ENCODE measurements at regions not wholly inside any gene's neighbourhood (a gene's known extent, or its start where the extent isn't known, plus 50 kb on each side); places are given as distances from the start of the nearest gene placed in this dataset.

DNA sequence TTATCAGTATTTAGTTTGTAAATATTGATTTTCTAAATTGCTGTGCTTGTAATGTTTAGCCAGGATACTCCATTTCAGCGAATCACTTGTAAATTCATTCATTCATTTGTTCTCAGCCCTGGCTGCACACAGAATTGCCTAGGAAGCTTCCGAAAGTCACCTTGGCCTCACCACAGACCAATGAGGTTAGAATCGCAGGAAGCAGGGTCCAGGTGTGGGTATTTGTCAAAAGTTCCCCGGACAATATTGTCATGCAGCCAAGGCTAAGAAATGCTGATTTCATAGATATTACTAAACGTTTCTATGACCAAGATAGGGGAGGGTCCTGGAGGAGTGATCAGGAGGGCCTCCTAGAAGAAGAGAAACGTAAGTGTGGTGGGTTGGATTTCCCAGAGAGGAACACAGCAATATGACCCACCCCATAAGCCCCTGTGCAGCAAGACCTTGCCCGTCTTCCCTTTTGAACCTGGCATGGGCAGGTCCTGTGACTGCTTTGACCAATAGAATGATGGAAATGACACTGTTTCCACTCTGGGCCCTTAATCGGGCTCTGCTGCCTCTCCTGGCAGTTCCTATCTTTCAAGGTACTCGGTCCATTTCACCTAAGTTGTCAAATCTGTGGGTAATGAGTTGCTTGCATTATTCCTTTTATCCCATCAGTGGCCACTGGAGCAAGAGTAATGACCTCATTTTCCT is 238.7 kb downstream of the FOXL1 start:
- Histone ChIP-seq H3K9ac (ENCODE audit: insufficient read length, low read depth) (no peak overlapping the region), H3K9me3 (ENCODE audit: insufficient read depth, low read length) (no peaks in the 10 kb centered on the region), H3K4me1 (ENCODE audit: insufficient read depth, insufficient read length) (peaks cover 2% of the 10 kb centered on the region), H3K4me3 (ENCODE audit: insufficient read length, low read depth) (no peak overlapping the region), H3K27me3 (ENCODE audit: insufficient read depth, insufficient read length) (peaks cover 52% of the 10 kb centered on the region), H3K36me3 (ENCODE audit: insufficient read depth, insufficient read length, low read length) (no peaks in the 10 kb centered on the region)
- TF ChIP-seq SUZ12 (IDR thresholded peaks at IDR 0.05; ENCODE audit: extremely low read depth, insufficient read depth, insufficient read length) (no peak), YY1 (IDR thresholded peaks at IDR 0.05; ENCODE audit: insufficient read depth, insufficient read length) (no peak), ZNF274 (IDR thresholded peaks at IDR 0.05; ENCODE audit: low read depth, low read length) (no peak)
- DNase-seq (ENCODE audit: low read depth, low spot score), result no peak

DNA sequence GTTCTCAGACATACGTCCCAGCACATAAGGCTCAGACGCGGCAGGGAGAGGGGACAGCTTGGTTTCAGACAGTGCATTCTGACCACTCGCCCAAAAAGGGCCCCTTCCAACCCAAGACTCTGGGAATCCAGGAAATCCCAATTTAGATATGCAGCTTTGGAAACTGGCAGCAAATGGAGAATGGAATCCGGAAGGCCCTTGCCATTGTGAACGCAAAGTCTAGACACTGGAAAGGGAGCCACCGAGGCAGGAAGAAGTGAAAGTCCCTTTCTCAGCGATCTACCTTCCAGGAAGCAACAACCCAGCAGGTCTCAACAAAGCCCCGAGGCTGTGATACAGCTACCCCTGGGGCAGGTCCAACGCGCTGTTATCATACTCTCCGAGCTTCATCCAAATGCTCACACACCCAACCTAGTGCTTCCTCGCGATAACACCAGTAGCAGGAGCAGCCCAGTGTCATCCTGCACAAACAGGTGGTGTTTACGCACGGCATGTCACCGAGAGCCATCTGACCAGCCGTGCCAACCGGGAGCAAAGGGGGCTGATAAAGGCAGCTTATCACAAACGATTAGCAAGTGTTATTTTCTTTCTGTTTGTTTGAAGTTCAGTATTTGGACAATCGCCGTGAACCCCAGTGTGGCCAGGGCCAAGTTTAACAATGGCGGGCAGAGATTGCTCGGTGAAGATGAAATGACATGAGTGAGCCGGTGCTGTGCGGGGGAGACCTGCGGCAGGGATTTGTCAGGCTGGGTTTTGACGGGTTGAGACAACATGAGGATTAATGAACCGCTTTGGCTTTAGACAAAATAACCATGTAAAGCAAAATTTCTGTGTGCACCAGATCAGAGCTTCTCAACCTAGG is 240.6 kb downstream of the FOXL1 start:
- H3K4me1 ChIP-seq (ENCODE audit: insufficient read depth, insufficient read length), result peaks cover 2% of the 10 kb centered on the region
- peaks cover 48% of the 10 kb centered on the region for H3K27me3 ChIP-seq (ENCODE audit: insufficient read depth, insufficient read length)
- no peak for DNase-seq (ENCODE audit: low read depth, low spot score)

DNA sequence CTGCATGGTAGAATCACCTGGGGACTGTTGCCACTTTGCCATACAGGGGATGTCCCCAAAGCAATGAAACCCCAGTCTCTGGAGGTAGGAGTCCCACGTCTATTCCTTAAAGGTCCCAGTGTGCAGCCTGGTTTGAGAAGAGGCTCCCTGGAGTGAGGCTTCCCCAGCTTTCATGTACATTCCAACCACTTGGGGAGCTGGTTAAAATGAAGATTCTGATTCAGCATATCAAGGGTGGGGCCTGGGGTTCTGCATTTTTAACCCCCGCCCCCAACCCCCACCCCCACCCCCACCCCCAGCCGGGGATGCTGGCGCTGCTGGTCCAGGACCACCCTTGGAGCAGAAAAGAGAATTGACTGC is 241.2 kb downstream of the FOXL1 start:
- TF ChIP-seq ZNF274 (IDR thresholded peaks at IDR 0.05; ENCODE audit: low read depth, low read length) (no peak), SUZ12 (IDR thresholded peaks at IDR 0.05; ENCODE audit: extremely low read depth, insufficient read depth, insufficient read length) (no peak), YY1 (IDR thresholded peaks at IDR 0.05; ENCODE audit: insufficient read depth, insufficient read length) (no peak)
- H3K36me3 ChIP-seq (ENCODE audit: insufficient read depth, insufficient read length, low read length), result no peaks in the 10 kb centered on the region
- peaks cover 44% of the 10 kb centered on the region for H3K27me3 ChIP-seq (ENCODE audit: insufficient read depth, insufficient read length)
- H3K9me3 ChIP-seq (ENCODE audit: insufficient read depth, low read length), result no peaks in the 10 kb centered on the region
- no peak for DNase-seq (ENCODE audit: low read depth, low spot score)
- H3K9ac ChIP-seq (ENCODE audit: insufficient read length, low read depth), result no peak overlapping the region
- H3K4me3 ChIP-seq (ENCODE audit: insufficient read length, low read depth), result no peak overlapping the region
- H3K4me1 ChIP-seq (ENCODE audit: insufficient read depth, insufficient read length), result peaks cover 2% of the 10 kb centered on the region

More for the DNA sequence above, 240.6 kb downstream of the FOXL1 start:
- TF ChIP-seq SUZ12 (IDR thresholded peaks at IDR 0.05; ENCODE audit: extremely low read depth, insufficient read depth, insufficient read length) (no peak), ZNF274 (IDR thresholded peaks at IDR 0.05; ENCODE audit: low read depth, low read length) (no peak), YY1 (IDR thresholded peaks at IDR 0.05; ENCODE audit: insufficient read depth, insufficient read length) (no peak)
- no peaks in the 10 kb centered on the region for H3K9me3 ChIP-seq (ENCODE audit: insufficient read depth, low read length)
- H3K36me3 ChIP-seq (ENCODE audit: insufficient read depth, insufficient read length, low read length), result no peaks in the 10 kb centered on the region
- no peak overlapping the region for H3K4me3 ChIP-seq (ENCODE audit: insufficient read length, low read depth)
- H3K9ac ChIP-seq (ENCODE audit: insufficient read length, low read depth), result no peak overlapping the region

DNA sequence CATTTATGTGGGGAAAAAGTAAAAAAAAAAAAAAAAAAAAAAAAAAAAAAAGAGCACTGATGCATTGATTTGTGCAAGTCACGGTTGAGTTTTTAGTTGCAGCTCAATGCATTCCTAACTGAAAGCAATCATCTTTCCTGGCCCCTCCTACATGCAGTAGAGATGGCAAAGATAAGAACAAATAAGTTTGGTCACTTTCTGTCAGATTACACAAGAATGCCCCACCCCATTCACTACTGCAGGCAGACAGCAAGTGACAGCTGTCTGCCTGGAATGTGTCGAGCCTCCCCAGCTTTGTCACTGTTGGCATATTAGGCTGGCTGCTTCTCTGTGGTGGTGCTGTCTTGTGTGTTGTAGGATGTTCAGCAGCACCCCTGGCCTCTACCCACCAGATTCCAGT is 243.5 kb downstream of the FOXL1 start:
- Histone ChIP-seq H3K4me1 (ENCODE audit: insufficient read depth, insufficient read length) (peaks cover 2% of the 10 kb centered on the region), H3K4me3 (ENCODE audit: insufficient read length, low read depth) (no peak overlapping the region), H3K9ac (ENCODE audit: insufficient read length, low read depth) (no peak overlapping the region), H3K9me3 (ENCODE audit: insufficient read depth, low read length) (no peaks in the 10 kb centered on the region), H3K27me3 (ENCODE audit: insufficient read depth, insufficient read length) (peaks cover 48% of the 10 kb centered on the region), H3K36me3 (ENCODE audit: insufficient read depth, insufficient read length, low read length) (no peaks in the 10 kb centered on the region)
- TF ChIP-seq YY1 (IDR thresholded peaks at IDR 0.05; ENCODE audit: insufficient read depth, insufficient read length), result no peak
- no peak for TF ChIP-seq ZNF274 (IDR thresholded peaks at IDR 0.05; ENCODE audit: low read depth, low read length)
- no peak for TF ChIP-seq SUZ12 (IDR thresholded peaks at IDR 0.05; ENCODE audit: extremely low read depth, insufficient read depth, insufficient read length)
- no peak for DNase-seq (ENCODE audit: low read depth, low spot score)

DNA sequence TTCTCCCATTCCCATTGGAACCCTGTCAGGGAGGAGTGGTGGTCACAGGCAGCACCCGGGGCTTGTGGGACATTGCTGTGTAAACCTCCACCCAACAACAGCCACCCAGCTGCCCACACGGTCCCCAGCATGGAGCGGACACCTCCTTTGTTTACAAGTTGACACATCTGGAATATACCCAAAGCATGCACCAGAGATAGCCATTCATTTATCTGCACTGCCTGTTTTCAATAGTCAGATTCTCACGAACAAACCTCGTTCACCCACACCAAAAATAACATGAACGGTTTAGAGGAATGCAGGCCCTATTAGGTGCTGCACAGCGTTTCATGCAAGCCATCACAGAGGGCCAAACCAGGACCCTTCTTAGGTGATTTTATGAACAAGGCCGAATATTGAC is 244.8 kb downstream of the FOXL1 start:
- TF ChIP-seq ZNF274 (IDR thresholded peaks at IDR 0.05; ENCODE audit: low read depth, low read length), result no peak
- TF ChIP-seq SUZ12 (IDR thresholded peaks at IDR 0.05; ENCODE audit: extremely low read depth, insufficient read depth, insufficient read length), result no peak
- no peak for TF ChIP-seq YY1 (IDR thresholded peaks at IDR 0.05; ENCODE audit: insufficient read depth, insufficient read length)
- no peak for DNase-seq (ENCODE audit: low read depth, low spot score)
- Histone ChIP-seq H3K4me1 (ENCODE audit: insufficient read depth, insufficient read length) (peaks cover 9% of the 10 kb centered on the region), H3K36me3 (ENCODE audit: insufficient read depth, insufficient read length, low read length) (no peaks in the 10 kb centered on the region), H3K27me3 (ENCODE audit: insufficient read depth, insufficient read length) (peaks cover 49% of the 10 kb centered on the region), H3K9me3 (ENCODE audit: insufficient read depth, low read length) (no peaks in the 10 kb centered on the region), H3K9ac (ENCODE audit: insufficient read length, low read depth) (no peak overlapping the region), H3K4me3 (ENCODE audit: insufficient read length, low read depth) (no peak overlapping the region)

DNA sequence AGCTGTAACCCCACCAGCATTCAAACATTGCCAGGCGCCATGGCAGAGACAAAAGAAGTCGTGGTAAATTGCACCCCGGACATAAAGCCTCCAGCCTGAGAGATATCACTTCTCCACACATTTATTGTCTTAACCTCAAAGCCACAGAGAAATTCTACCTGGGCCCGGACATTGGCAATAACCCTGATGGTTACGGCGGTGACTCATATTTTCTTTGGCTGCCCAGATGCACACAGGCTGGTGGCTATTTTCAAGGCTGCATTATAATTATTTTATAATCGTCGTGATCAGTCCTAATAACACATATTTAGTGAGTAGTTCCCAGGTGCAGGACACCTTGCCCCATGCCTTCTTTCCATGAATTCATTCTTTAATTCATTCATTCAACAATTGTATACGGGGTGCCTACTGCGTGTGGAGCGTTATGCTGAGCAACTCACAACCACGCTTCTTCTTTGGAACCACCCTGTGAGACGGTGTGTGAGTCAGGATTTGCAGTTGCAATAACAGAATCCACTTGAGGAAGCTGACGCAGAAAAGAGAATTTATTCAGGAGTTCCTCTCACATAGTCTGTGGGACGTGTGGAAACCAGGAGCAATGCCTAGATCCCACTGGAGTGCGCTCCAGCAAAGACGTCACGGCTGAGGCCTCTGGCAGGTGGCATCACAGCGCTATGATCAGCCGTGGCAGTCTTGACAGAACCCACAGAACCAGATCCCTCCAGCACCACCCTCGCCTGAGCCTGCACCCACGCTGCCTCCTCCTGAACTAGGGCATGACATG is 245.7 kb downstream of the FOXL1 start:
- TF ChIP-seq YY1 (IDR thresholded peaks at IDR 0.05; ENCODE audit: insufficient read depth, insufficient read length) (no peak), ZNF274 (IDR thresholded peaks at IDR 0.05; ENCODE audit: low read depth, low read length) (no peak), SUZ12 (IDR thresholded peaks at IDR 0.05; ENCODE audit: extremely low read depth, insufficient read depth, insufficient read length) (no peak)
- H3K4me3 ChIP-seq (ENCODE audit: insufficient read length, low read depth), result no peak overlapping the region
- no peaks in the 10 kb centered on the region for H3K9me3 ChIP-seq (ENCODE audit: insufficient read depth, low read length)
- no peak overlapping the region for H3K9ac ChIP-seq (ENCODE audit: insufficient read length, low read depth)
- H3K4me1 ChIP-seq (ENCODE audit: insufficient read depth, insufficient read length), result peaks cover 7% of the 10 kb centered on the region
- no peak for DNase-seq (ENCODE audit: low read depth, low spot score)
- H3K27me3 ChIP-seq (ENCODE audit: insufficient read depth, insufficient read length), result peaks cover 50% of the 10 kb centered on the region
- no peaks in the 10 kb centered on the region for H3K36me3 ChIP-seq (ENCODE audit: insufficient read depth, insufficient read length, low read length)
